Hematopoietic multipotent progenitor cell (in vitro differentiated cells): ENCODE measurements at regions not wholly inside any gene's neighbourhood (a gene's known extent, or its start where the extent isn't known, plus 50 kb on each side); places are given as distances from the start of the nearest gene placed in this dataset.

Source experiments
- DNase-seq, 3 donors: peaks; one replicate each; pipeline ENCODE4 v3.0.0-alpha.2; 2011 to 2015; ENCODE audit warnings: low read depth in 2 of 3, low spot score in 2 of 3

DNA sequence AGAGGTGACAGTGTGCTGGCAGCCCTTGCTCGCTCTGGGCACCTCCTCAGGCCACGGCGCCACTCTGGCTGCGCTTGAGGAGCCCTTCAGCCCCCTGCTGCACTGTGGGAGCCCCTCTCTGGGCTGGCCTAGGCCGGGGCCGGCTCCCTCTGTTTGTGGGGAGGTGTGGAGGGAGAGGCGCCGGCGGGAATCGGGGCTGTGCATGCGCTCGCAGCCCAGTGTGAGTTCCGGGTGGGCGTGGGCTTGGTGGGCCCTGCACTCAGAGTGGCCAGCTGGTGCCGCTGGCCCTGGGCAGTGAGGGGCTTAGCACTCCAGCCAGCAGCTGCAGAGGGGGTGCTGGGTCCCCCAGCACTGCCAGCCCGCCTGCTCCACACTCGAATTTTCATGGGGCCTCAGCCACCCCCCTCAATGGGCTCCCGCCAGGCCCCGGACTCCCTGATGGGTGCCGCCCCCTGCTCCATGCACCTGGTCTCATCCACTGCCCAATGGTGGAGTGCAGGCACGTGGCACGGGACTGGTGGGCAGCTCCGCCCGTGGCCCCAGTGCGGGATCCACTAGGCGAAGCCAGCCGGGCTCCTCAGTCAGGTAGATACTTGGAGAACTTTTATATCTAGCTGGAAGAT is 96.7 kb upstream of the BET1 start:
- DNase-seq = no peak

DNA sequence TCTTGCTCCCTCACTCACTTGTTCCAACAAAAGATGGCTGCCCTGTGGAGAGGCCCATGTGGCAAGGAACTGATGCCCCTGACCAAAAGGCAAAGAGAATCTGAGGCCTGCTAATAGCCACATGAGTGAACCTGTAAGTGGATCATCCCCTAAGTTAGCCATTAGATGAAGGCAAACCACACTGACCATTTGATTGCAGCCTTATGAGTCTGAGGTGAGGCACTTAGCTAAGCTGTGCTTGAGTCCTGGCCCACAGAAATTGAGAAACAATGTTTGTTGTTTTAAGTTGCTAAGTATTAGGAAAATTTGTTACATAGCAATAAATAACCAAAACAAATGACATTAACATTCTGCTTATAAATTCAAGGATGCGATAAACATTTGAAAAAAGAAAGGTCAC is 100.1 kb upstream of the BET1 start:
- no peak for DNase-seq

DNA sequence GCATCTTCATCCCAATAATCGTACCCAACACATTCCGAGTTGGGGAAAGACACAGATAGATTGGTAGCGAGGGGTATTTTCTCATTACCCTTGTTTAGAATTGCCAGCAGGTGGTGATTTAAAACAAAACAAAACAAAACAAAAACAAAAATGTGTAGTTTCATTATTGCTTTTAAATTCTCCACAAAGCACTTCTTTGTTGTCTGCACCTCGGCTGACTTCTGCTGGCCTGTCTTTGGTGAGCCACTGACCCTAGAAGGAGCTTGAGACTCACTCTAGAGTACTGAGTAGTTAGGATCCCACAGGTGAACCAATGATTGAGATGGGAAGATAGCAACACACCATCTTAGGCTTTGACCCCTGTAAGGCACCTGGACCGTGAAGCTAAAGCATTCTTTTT is 105.4 kb upstream of the BET1 start:
- DNase-seq = no peak

- no peak for DNase-seq
Observed at GRCh38 chr7:94111009-94111408, 106.9 kb upstream of the BET1 start.

DNA sequence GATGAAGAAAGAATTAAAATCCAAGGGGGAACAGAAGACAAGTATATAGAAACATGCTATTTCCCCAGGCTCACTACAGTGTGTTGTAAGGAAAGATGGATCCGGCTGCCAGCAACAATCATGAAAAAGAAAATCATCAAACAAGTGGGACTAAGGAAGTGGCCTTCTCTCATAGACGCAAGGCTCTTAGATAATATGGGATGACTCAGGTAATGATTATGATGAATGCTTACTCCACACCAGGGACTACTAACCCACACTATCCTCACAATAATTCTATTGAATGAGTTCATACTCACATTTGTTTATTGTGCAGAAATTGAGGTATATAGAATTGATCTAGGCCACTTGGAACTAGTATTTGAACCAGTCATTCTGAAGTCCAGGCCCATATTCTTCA is 111.2 kb upstream of the BET1 start:
- no peak for DNase-seq

DNA sequence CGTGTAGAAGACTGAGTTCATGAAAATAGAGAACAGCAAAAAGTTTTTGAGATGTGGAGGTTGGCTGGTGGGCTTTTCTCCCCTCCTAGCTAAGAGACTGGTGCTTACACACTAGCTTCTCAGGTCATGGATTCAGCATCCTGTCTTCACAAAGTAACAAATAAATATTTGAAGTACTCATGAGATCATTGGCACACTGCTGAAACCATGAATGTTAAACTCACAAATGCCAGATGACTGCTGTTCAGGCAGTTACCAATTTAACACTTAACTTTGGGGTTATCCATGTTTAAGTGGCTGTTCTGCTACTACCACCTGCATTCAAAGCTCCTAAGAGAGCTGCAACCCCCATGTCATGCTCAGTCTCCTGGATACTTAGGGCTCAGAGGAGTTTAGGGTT is 119.0 kb upstream of the BET1 start:
- DNase-seq = no peak

- DNase-seq = no peak
Observed at GRCh38 chr7:94127026-94127425, 122.9 kb upstream of the BET1 start.

DNA sequence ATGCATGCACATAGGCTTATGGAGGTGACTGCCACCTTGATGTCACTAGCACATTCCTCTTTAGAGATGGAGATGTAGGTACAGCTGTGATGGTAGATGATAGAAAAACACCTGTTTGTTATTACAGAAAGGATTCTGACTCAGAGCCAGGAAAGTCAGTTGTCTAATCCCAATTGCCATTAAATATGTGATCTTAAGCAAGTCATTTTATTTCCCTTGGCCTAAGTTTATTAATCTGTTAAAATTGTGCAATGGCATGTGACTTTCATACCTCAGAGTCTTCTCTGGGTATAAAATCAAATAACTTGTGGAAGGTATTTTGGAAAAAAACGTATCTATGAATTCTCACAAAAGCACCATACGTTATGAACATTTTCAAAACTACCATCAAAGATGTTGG is 123.9 kb upstream of the BET1 start:
- DNase-seq = no peak

- DNase-seq = no peak
Observed at GRCh38 chr7:94129443-94130140, 125.4 kb upstream of the BET1 start.

- no peak for DNase-seq
Observed at GRCh38 chr7:94130716-94131115, 126.6 kb upstream of the BET1 start.

GRCh38 chr7:94133460-94133859 is 129.3 kb upstream of the BET1 start:
- no peak for DNase-seq

DNA sequence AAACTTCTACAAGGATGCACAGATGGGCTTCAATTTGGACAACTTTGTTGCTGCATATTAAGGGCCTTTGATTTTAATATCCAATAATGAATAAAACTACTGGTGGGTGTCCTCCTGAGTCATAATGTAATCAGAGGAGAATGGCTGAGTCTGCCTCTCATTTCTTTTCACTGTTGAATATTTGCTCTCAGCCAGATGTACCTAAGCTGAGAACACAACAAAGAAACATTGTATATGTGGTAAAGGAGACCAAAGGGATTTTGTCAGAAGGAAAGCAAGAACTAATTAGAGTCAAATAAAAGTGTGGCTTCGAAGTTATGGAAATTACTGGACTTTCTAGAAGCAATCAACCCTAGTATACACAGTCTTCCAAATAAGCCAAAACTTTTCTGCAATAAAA is 131.0 kb upstream of the BET1 start:
- DNase-seq = no peak

- no peak for DNase-seq
Observed at GRCh38 chr7:94142281-94142680, 138.1 kb upstream of the BET1 start.

DNA sequence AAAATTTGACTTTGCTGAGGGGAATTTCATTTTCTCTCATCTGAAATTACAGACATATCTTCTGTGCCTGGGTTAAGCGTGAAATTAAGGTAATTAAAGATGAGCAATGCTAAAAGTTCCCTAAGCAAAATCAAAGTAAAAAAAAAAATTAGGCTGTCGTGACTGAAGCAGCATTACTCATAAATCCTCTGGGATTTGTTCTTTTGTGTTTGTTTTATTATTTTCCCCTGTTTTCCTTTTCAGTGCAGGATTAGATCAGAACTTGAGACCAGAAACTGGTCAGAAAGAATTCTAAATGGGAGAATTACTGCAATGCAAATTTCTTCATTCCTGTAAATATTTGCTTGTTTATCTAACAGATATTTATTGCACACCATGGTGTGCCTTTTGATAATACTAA is 141.4 kb upstream of the BET1 start:
- no peak for DNase-seq

DNA sequence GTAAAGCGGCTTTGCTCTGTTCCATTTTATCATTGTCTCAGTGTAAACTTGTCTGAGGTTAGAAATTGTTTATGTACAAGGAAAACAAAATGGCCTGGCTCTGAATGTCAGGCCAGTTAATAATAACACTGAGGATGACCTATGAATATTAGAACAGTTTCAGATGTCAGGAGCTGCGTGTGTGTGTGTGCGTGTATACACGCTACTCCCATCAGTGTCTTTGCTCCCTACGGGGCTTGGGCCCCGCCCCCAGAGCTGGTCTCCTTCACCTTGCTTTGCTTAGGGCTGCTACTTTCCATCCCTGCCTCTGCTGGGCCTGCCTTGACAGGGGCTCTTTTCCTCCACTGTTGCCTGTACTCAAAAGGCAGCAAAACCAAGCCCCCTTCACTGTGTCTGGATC is 142.3 kb upstream of the BET1 start:
- no peak for DNase-seq

GRCh38 chr7:94149789-94150545 is 145.8 kb upstream of the BET1 start:
- no peak for DNase-seq

DNA sequence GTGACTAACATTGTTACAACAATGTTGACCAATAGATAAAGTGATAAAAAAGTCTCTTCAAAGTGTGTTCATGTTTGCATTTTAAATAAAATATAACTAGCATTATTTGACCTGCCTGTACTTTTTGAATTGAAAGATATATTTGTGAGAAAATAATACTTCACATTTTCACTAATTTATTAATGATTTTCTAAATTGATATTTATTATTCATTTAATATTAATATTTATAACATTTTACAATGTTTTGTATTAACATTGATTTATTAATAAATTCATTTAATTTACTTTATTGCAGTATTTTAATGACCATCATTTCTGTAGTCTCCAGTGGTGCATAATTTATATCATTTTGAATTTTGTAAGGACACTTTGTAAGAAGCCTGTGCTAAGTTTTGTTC is 150.0 kb upstream of the BET1 start:
- DNase-seq = no peak

- DNase-seq = no peak
Observed at GRCh38 chr7:94154858-94155257, 150.7 kb upstream of the BET1 start.

- peak in 2 of 3 donors; percentile 13 to 27 for DNase-seq
Observed at GRCh38 chr7:94157659-94158306, 153.6 kb upstream of the BET1 start.

- peak in 2 of 3 donors; percentile 46 to 79 for DNase-seq
Observed at GRCh38 chr7:94160719-94161435, 156.7 kb upstream of the BET1 start.

GRCh38 chr7:94161476-94161875 is 157.3 kb upstream of the BET1 start:
- no peak for DNase-seq
